Inflammatory macrophage (primary cell): ENCODE measurements at regions not wholly inside any gene's neighbourhood (a gene's known extent, or its start where the extent isn't known, plus 50 kb on each side); places are given as distances from the start of the nearest gene placed in this dataset.
"Not testable (repeated sequence)": the region's sequence is repeated elsewhere in the genome, so short reads cannot be mapped to it uniquely, and the experiment has no call there.

Experiments used
- DNase-seq, 2 donors: peaks; one replicate each; pipeline ENCODE4 v3.0.0-alpha.2; 2020 to 2022

DNA sequence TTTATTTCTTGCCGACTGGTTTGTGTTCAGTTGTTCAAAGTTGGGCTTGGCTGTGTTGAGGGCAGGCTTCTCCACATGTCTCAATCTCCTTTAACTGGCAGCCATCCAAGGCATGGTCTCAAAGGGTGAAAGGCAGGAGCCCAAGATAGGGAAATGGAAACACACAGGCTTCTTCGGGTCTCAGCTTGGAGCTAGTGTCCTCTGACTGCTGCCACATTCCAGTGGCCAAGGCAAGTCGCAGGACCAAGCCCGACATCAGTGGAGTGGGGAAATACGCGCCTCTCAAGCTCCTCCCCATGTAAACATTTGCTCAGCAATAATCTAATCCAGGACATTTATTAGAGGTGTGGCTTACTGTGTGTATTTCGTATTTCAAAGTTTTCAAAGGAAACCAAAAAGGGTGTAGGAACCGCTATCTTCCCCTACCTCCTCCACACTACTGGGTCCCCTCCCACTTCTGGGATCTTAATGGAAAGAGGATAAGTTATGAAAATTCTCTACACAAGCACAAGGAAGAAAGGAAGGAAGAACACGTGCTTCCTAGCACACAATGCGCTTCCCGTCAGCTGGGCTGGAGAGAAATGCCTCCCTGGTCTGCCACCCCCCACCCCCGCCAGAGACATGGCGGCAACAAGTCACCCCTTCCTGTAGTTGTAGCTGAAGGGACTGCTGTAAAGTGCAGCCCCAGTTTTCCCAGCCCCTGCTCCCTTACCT, 181.7 kb downstream of the FAM43A start:
- peak in 1 of 2 donors; percentile 18 for DNase-seq

DNA sequence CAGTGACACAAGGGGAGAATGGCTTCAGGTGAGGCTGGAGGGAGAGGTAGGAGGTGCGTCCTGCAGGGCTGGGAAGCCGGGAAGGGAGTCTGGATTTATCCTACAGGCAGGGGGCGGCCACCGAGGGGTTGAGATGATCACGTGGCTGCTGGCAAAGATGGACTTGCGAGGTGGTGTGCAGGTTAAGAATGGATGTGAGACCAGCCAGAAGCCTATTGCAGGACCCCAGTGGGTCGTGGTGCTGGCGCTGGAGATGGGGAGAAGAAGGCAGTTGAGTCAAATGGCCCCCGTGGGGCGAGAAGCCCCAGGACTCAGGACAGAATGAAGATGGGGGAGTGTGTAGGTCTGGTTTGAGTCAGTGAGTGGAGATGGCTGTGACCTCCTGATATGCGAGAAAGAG, 183.1 kb downstream of the FAM43A start:
- DNase-seq, result no peak

DNA sequence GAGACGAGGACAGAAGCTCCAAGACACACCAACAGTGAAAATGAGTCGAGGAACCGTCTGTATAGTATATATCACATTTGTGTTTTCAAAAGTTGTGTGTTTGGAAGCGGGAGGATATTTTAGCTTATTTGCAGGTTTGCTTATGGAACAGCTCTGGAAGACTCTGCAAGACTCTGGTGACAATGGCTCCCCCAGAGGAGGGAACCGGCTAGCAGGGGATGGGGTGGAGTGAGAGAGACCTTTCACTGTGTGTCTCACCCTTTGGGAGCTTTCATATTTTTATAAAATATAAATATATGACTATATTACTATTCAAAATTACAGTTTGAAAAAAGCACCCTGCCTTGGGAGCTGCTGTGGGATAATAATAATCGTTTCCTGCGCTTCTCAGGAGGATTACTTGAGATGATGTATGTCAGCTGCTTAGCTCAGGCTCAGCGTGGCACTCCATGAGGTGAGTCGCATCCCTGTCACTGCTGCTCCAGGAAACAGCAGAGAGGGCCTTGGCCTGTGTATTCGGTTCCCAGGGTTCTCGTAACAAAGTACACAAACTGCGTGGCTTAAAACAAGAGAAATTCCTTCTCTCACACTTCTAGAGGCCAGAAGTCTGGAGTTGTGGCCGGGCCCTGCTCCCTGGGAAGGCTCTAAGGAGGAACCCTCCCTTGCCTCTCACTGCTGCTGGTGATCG, 183.9 kb downstream of the FAM43A start:
- DNase-seq, result no peak

DNA sequence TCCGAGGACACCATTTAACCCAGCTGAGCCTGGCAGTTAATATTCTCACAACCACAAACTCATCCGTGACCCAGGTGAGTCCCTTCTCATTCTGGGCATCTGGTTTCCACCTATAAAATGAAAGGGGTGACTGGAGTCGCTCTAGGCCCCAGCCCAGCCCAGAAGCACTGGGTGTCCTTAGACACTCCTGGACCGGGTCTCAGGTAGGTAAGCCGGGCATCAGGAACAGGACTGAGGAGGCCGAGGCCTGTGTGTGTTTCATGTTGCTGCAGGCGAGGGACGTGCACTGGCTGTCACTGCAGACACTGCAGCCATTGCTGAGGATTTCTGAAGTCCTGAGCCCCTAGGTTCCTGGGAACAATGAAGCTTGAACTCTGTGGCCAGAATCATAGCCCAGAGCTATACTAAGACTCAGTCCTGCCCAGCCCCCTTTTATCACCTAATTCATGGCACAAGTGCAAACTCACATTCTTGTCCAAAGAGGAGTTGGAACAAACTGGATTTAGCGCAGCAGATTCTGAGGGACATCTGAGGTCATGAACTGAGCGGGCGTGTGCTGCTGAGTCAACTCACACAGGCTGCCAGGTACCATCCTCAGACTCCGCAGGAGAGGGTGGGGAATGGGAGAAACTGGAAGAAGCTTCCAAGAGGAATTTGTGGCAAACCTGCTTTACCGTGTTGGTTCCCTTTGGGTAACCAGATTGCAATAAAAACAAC, 184.9 kb downstream of the FAM43A start:
- no peak for DNase-seq

DNA sequence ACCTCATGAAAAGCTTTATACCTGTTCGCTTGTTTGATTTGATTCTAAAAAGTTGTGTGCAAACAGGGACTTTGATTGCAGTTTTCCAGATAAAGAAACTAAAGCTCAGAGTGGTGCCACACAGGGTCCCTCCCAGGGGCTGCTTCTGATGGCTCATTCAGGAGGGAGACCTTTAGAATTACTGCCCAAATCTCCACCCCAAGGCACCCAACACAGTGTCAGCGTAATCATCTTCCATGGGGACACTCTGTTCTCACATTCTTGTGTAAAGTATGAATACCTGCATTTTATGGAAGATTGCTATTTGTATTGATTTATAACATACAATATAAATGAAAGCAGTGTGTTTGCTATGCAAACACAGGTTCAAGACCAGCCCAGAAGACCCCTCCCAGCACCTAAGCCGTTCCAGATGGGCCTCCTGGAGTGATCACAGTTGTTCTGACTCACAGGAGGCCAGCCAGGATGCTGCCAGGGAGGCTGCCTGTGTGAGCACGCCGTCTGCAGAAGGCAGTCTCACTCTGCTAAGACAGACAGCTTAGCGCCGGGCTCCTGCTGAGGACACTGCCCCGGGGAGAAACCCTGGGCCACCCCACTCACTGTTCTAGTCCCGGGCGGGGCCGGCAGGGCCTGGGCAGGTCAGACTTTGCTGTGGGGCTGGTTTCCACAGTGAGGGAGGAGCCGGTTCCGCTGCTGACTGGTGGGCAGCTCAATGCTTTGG, 185.6 kb downstream of the FAM43A start:
- peak in 1 of 2 donors; percentile 76 for DNase-seq

DNA sequence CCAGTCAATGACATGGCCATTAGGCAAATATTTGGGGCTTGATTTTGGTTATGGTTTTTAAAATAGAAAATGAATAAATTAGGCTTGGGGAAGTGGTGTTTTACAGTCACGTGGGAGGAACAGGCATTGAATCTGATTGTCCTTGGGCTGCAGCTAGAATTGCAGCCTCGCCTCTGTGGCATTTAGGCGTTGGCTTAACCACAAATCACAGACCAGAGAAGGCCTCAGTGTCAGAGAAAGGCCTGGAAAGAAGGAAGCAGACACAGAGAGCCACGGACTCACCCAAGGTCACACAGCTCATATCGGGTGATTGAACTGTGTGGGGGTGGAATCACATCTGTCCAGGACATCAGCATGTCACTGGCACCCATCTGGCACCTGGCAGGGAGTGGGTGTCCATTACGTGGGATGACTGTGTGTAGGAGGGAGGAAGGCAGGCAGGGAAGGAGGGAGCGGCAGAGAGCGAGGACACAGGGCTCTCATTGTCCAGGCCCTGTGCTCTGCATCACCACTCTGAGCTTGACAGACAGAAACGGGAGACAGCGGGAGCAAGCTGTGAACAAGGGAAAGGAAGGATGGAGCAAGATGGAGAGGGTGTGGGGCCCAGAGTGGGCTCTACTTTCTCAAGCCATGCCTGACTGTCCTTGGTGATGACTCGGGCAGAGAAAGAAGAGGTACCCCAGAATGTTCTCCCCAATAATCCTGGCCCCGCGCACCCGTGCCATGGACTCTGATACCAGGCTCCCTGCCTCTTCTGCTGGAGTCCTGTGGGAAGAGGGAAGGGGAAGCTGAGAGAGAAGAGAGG, 186.4 kb downstream of the FAM43A start:
- peak; percentile 89 to 91 for DNase-seq

DNA sequence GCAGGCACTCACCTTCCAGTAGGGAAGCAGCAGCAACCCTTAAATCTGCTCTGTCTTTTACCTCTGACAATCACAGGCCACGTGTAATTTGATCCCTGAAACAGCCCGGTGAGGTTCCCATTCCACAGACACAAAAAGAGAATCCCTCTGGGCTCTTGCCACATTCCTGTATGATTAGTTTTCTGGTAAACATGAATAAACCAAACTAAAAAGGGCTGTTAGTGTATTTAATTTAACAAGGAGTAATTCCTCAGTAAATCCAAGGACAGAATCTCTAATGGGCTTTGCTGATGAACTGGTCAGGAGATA, 186.9 kb downstream of the FAM43A start:
- DNase-seq, result no peak

DNA sequence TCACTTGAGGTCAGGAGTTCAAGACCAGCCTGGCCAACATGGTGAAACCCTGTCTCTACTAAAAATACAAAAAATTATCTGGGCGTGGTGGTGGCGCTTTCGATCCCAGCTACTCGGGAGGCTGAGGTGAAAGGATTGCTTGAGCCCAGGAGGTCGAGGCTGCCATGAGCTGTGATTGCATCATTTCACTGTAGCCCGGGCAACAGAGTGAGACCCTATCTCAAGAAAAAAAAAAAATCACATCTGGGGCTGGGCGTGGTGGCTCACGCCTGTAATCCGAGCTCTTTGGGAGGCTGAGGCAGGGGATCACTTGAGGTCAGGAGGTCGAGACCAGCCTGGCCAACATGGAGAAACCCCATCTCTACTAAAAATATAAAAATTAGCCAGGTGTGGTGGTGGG, 187.8 kb downstream of the FAM43A start:
- not testable (repeated sequence) for DNase-seq

DNA sequence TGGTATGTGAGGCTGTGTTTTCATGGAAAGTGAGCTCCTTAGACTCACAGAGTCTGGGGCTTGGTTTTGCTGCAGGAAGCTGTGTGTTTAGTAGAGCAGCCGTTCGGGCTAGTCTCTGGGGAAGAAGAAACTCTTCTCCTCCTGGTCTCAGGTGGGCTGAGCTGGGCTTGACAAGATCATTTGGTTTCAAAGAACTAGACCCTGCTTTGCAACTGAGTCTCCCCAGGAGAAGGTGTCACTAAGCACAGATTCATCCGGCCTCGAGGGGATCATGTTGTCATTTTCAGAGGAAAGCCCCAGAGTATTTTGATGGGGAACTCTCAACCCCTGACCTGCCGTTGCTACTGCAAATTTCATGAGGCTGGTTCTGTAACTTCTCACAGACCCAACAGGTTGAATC, 188.5 kb downstream of the FAM43A start:
- DNase-seq, result no peak

DNA sequence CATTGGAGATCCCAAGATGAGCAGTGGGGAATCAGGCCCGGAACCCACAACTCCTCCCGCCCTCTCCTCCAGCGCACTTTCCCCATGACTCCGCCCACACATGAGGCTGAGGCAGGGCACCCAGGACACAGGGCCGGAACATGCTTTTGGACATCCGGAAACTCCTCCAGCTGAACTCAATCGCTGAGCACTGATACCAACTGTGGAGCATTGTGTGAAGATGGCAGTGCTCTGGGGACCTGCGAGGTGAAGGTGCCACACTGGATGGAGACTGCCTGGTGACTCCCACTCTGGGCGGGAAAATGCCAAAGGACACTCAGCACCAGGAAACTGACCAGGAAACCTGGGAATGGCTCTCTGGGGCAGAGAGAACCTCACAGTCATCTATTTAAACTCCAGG, 189.1 kb downstream of the FAM43A start:
- DNase-seq, result no peak

DNA sequence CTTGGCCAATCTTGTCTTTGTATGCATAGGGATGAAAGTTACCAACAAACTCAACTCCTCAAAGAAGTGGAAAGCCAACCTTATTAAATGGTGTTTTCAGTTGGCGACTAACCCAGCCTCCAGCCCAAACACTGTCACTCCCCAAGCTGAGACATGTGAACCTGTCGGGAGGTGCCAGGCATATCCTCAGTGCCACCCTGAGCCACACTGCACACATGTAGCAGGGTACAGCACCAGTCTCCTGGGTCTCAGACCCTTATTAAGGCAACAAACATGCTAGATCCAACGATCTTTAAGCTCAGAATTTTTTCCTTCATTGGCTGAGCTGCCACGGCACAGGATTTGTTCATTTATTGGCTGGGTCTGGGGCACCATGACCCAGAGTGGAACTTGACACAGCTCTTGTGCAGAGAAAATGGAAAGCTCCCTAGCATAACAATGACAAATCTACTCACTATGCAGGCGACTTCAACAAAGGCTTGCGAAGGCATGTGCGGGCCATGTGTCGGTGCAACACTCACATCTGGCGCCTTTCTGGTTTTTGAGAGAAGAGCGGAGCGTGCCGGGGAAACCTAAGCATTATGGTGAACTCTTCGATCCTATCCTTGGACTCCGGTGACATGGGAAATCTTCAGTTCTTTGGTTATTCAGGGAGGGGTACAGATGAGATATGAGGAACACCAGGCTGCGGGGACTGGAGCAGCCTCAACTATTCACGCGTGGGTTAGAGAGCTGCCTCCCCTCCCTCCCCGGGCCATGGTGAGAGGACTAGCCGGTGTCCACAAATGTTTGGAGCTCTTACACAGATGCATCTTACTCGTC, 190.1 kb downstream of the FAM43A start:
- DNase-seq, result no peak

DNA sequence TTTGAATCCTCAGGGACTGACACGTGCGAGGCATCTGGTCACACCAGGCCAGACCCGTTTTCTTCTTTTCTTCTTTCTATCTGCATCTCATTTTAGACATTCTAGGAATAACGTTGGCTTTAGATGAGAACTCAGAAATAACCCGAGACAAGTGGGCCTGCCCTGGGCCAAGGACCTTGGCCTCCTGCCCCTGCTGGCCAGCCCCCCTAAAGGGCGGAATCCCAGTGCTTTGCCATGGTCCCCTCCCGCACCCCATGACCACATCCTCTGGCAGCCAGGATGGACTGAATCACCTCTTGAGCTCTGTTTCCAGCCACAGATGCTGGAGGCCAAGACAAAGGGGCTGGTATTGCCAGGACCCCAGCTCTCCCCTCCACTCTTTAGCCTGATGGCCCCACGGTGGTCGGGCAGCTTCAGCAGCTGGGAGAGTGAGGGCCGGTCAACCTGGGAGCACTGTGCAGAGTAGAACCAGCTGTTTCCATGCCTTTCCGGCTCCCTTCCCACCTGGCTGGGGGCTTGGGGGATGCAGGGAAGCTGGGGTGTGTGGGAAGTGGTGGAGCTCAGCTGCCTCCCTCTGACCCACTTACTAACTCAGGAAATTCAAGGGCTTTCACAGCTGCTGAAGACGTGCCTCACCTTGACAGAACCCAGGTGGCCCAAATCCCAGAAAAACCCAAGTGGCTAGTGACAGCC, 190.9 kb downstream of the FAM43A start:
- DNase-seq, result no peak

DNA sequence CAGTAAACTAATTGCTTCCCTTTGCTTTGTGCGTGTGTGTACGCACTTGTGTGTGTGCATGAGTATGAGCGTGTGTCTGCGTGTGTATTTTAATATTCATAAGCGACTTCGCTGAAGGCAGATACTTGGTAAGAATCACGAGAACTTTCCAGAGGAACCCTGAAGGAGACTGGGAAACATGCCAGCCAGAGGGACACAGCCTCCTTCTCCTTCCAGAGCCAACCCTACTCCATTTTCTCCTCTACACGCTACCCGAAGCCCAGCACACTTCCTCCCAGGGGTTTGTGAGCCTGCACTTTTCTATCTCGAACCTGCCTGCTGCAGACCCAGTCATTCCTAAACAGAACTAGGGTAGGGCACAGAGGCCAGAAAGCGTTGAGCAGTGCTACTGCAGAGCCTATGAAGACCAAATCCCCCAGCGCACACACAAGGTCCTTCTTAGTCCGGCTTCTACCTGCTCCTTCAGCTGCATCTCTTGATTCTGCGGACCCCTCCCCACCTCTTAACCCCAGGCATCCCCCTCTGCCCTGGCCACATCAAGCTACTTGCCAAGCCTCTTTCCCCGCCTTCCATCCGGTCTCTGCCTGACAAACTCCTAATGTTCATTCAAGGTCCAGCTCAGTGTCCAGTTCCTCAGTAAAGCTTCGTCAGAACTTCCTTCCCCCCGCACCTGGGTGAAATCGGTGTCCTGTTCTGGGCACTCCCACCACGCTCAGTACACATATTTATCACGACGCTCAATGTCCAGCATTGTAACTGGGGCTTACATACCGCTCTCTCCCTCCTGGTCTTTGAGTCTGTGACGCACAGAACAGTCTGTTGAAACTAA, 191.8 kb downstream of the FAM43A start:
- DNase-seq, result no peak

DNA sequence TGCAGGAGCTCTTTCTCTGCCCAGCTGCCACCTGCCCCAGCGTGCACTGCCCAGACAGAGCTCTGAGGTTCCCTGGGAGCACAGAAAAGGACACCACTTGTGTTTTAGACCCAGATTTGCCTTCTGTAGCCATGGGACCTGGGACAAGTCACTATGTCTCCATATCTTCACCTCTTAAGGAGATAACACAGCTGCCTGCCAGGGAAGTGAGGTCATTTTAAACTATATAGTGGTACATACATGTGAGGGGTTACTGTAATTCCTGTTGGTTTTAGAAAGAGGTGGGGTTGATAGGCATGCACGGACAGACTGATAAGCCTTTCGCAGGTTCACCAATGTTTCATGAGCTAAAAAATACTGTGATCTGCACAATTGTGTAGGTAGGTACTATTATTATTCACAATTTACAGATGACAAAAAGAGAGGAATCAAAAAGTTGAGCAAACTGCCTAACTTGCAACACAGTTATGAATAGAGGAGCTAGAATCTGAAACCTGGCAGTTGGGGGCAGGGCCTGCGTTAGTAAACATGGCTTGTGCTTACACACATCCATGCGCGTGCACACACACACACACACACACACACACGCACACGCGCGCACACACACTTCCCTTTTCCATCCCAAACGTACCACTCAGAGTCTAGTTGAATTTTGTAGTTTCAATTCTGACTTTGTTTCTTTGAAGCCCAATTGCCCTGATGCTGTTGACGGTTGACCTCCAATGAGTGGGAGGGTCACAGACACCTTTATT, 193.6 kb downstream of the FAM43A start:
- DNase-seq, result peak; percentile 54 to 70

DNA sequence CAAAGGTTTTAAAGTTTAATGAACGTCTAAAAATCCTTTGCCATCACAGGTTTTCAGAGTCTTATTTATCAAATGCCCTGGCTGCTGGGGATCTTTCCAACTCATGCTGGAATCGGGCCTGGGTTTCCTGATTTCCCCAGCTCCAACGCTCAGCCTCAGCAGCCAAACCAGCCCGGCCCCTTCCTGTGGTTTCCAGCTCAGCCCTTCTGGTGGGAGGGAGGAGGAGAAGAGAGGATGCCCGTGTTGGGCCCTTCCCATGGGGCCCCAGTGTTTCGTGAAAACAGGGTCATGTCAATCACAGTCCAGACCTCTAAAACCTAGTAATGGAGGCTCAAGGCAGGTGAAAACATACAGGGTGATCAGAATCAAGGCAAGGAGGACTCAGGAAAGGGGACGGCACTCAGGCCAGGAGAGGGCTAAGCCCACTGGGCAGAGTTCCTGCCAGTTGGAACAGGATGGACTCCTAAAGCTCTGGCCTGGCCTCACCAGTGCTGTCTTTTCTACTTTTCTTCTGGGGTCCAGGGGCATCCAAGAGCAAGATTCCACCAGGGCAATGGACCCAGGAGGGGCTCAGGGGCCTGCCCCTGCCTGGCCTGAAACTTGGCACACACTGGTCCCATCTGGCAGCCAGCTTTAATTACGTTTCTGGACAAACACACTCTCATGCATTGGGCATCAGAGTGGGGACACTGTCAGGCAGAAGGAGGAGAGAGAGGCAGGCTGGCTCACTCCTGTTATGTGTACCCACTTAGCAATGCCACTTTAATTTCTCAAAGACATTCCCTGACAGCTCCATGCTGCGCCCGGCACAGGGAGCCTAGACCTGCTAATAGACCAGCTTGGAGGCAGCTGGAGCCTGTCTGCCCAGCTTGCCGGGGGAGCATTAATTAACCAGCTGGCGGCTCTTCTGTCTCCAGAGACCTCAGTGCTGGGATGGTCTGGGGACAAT, 194.6 kb downstream of the FAM43A start:
- peak; percentile 34 to 35 for DNase-seq

DNA sequence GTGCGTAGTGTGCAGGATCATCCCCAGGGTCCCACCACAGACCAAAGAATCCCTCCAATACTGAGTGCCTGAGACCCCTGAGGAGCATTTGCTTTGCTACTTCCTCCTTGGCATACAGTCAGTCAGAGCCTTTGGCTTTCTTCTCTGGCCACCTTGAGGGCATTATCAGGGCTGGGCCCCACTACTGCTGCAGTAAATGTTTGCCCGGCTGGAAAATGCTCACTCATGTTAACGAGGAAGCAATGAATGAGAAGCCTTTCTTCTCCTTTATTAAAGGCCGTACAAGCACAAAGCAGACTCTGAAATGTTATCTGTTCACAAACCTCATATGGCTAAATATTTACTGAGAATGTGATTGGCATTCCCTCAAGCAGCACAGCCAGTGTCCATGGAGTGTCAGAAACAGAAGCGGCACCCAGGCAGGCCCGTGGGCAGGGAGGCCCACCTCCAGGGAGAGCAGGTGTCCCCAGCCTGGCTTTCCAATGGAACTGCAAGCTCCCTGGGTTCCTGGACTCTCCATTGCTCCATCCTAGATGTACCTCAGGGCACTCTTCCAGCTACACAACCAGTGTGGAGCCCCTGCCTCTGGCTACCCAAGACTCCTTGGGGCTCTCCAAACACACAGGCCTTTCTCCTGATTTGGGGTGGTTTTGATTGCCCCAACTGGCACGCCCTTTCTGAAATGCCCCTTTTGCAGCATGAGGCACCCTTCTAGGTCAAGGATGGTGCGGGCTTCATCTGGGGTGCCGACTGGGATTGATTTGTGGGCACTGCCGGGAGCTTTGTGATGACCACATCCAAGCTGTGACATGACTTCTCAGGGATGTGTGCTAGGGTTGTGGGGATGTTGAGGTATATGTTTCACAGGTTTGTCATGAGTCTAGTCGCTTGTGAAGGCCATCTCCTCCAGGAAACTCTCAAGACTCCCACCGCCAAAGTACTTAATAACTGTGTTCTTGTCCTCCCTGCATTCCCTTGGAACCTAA, 195.6 kb downstream of the FAM43A start:
- DNase-seq, result peak in 1 of 2 donors; percentile 37
